Naive thymus-derived CD4-positive, alpha-beta T cell (primary cell): ENCODE measurements at regions not wholly inside any gene's neighbourhood (a gene's known extent, or its start where the extent isn't known, plus 50 kb on each side); places are given as distances from the start of the nearest gene placed in this dataset.
"Not testable (repeated sequence)": the region's sequence is repeated elsewhere in the genome, so short reads cannot be mapped to it uniquely, and the experiment has no call there.

Source experiments
- ATAC-seq: fragments of 150-1000 bp; cut with Tn5 transposase; 2 replicates; pipeline ENCODE4 v1.10.0; 2021; ENCODE audit warnings: mild to moderate bottlenecking, moderate library complexity
- CTCF ChIA-PET: fragments of 350-600 bp; sonication (Branson Sonifier 250); formaldehyde crosslinking; loops from one replicate; lab custom pipeline; 2021; ENCODE audit warnings: antibody characterized with exemption; lab: Charles Lee
- POLR2A ChIA-PET: fragments of 350-600 bp; sonication (Branson Sonifier 250); formaldehyde crosslinking; loops from one replicate; lab custom pipeline; 2021; ENCODE audit warnings: antibody characterized with exemption, inconsistent platforms; lab: Charles Lee
- DNase-seq, 9 donors: peaks; one replicate each; pipeline versions ENCODE4 v3.0.0 to v3.0.0-alpha.2; 2020 to 2022; ENCODE audit warnings: mixed read lengths in 1 of 9
- H3K27ac ChIP-seq: one replicate; pipeline ENCODE4 v1.7.0; 2013; ENCODE audit warnings: mild to moderate bottlenecking, low read depth, low read length, moderate library complexity
- H3K27me3 ChIP-seq, 2 donors: one replicate each; pipeline ENCODE4 v1.7.0; 2013; ENCODE audit warnings: low read length in 2 of 2, mild to moderate bottlenecking in 2 of 2, moderate library complexity in 2 of 2; ENCODE audit not compliant: control insufficient read depth in 2 of 2, insufficient read depth in 2 of 2
- H3K36me3 ChIP-seq, 3 experiments: 1 replicate in 2 of 3; 2 replicates in 1 of 3; pipeline ENCODE4 v1.7.0; 2013; ENCODE audit warnings: low read length in 3 of 3, mild to moderate bottlenecking in 3 of 3, moderate library complexity in 1 of 3; ENCODE audit not compliant: insufficient read depth in 3 of 3, control insufficient read depth in 2 of 3
- H3K4me1 ChIP-seq, 2 donors: one replicate each; pipeline ENCODE4 v1.7.0; 2013; ENCODE audit warnings: low read length in 2 of 2, mild to moderate bottlenecking in 2 of 2, moderate library complexity in 1 of 2; ENCODE audit not compliant: control insufficient read depth in 2 of 2, insufficient read depth in 2 of 2
- H3K4me3 ChIP-seq: 2 replicates; pipeline ENCODE4 v1.7.0; 2013; ENCODE audit warnings: mild to moderate bottlenecking, low read length
- H3K9me3 ChIP-seq, 3 experiments: 1 replicate in 2 of 3; 2 replicates in 1 of 3; pipeline ENCODE4 v1.7.0; 2013; ENCODE audit warnings: low read length in 3 of 3; ENCODE audit not compliant: control insufficient read depth in 2 of 3
- H3K27ac Mint-ChIP-seq, 9 donors: one replicate each; pipeline ENCODE4 v1.8.0; 2020 to 2022; ENCODE audit warnings: mixed read lengths in 9 of 9, mild to moderate bottlenecking in 8 of 9, moderate library complexity in 5 of 9, inconsistent platforms in 2 of 9
- H3K27me3 Mint-ChIP-seq, 5 donors: one replicate each; pipeline ENCODE4 v1.8.0; 2021 to 2022; ENCODE audit warnings: mixed read lengths in 5 of 5, mild to moderate bottlenecking in 1 of 5
- H3K36me3 Mint-ChIP-seq, 5 donors: one replicate each; pipeline ENCODE4 v1.8.0; 2020 to 2022; ENCODE audit warnings: mixed read lengths in 5 of 5, mild to moderate bottlenecking in 3 of 5, inconsistent platforms in 1 of 5
- H3K4me1 Mint-ChIP-seq, 7 donors: one replicate each; pipeline ENCODE4 v1.8.0; 2020 to 2022; ENCODE audit warnings: mixed read lengths in 7 of 7, mild to moderate bottlenecking in 3 of 7, inconsistent platforms in 1 of 7
- H3K4me3 Mint-ChIP-seq, 10 donors: one replicate each; pipeline ENCODE4 v1.8.0; 2020 to 2022; ENCODE audit warnings: mild to moderate bottlenecking in 10 of 10, mixed read lengths in 10 of 10, moderate library complexity in 6 of 10, inconsistent platforms in 2 of 10
- H3K9me3 Mint-ChIP-seq, 11 donors: one replicate each; pipeline ENCODE4 v1.8.0; 2020 to 2022; ENCODE audit warnings: mixed read lengths in 11 of 11, mild to moderate bottlenecking in 4 of 11, inconsistent platforms in 1 of 11, moderate library complexity in 1 of 11
- intact Hi-C, 2 donors: fragments of 100-400 bp; cut with micrococcal nuclease; formaldehyde crosslinking; loops; one replicate each; pipeline ENCODE4 v1.15.1; 2023

DNA sequence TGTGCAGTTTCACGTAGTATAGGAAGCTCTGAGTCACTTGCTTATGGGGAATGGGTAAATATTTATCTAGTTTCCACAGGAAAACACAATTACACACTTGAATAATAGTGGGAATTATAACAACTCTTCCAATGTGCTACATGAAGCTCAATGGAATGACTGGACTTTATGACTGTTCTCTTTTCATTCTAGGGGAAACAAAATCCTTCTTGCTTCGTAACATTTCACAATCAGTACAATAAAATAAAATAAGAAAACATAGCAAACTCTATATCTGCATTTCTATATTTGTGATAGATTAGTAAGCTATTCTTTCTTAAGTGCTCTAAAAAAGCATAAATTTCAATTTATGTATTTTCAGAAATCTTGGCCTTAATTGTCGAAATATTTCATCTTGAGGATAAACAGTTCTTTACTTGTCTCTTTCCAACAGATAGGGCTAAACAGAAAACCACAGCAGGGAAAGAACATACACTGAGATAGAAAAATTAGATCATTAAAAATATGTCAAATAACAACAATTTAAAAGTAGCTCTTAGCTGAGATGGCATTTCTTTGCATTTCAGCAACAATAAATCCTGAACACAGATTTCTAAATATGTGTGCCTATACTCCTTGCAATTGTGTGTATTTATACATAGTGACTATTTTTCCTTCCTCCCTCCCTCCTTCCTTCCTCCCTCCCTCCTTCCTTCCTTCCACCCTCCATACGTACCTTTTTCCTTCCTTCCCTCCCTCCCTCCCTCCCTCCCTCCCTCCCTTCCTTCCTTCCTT is 395.5 kb upstream of the KCNMB2 start:
- no peak for DNase-seq
- Histone ChIP-seq H3K27ac (no peak overlapping the region), H3K4me3 (no peak overlapping the region), H3K27me3 (no peaks in the 10 kb centered on the region), H3K4me1 (no peaks in the 10 kb centered on the region), H3K9me3 (no peaks in the 10 kb centered on the region), H3K36me3 (no peaks in the 10 kb centered on the region)
- no peak for ATAC-seq
- Mint-ChIP-seq H3K9me3 (peaks cover 0 to 10% (median 1%) of the 10 kb centered on the region in 11 donors), H3K4me1 (peaks cover 0 to 3% (median 0%) of the 10 kb centered on the region in 7 donors), H3K27ac (no peak overlapping the region), H3K27me3 (no peaks in the 10 kb centered on the region), H3K4me3 (no peak overlapping the region), H3K36me3 (peaks cover 0 to 1% (median 0%) of the 10 kb centered on the region in 5 donors)
- ChIA-PET POLR2A (interaction anchor here (0.6 kb wide), 1 partner anchor 1614 kb away, joined by 3 read pairs; no protein-coding TSS in a partner anchor), CTCF (no interaction called here)
- intact Hi-C loops, result no loop called here

DNA sequence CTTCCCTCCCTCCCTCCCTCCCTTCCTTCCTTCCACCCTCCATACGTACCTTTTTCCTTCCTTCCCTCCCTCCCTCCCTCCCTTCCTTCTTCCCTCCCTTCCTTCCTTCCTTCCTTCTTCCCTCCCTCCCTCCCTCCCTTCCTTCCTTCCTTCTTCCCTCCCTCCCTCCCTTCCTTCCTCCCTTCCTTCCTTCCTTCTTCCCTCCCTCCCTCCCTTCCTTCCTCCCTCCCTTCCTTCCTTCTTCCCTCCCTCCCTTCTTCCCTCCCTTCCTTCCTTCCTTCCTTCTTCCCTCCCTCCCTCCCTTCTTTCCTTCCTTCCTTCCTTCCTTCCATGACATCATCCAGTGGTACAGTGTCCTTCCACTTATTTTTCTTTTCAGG is 394.9 kb upstream of the KCNMB2 start:
- H3K4me3 Mint-ChIP-seq, H3K9me3 ChIP-seq, H3K4me1 Mint-ChIP-seq, H3K36me3 ChIP-seq, H3K27ac ChIP-seq, H3K27me3 Mint-ChIP-seq, ATAC-seq, CTCF ChIA-PET, H3K4me3 ChIP-seq, H3K9me3 Mint-ChIP-seq, H3K36me3 Mint-ChIP-seq, DNase-seq, POLR2A ChIA-PET, H3K4me1 ChIP-seq, H3K27me3 ChIP-seq, intact Hi-C loops: not testable (repeated sequence)
- H3K27ac Mint-ChIP-seq, result peak overlapping the region in 1 of 9 donors; percentile 9

DNA sequence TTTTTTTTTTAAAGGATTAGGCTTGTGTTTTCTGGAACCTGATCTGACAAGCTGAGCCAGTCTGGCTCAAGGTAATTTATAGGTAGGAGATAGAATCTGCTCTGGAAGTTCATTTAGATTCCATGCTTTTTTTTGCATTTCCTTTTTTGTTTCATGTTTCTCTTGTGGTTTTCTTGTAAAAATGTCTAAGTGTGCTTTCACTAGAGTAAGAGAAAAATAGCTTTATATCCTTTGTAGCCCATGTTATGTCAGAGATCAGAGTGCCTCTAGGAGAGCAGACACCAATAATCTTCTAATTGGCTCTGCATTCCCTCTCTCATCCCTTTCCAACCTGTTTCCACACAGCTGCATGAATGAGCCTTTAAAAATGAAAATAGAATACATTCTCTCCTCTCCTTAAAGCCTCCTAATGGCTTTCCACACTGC is 389.8 kb upstream of the KCNMB2 start:
- peaks cover 0 to 18% (median 3%) of the 10 kb centered on the region in 7 donors for H3K4me1 Mint-ChIP-seq
- H3K27ac Mint-ChIP-seq, result no peak overlapping the region
- CTCF ChIA-PET, result interaction anchor here (0.6 kb wide), 1 partner anchor 1216 kb away, joined by 3 read pairs; no protein-coding TSS in a partner anchor
- Histone ChIP-seq H3K27ac (no peak overlapping the region), H3K36me3 (no peaks in the 10 kb centered on the region), H3K9me3 (no peaks in the 10 kb centered on the region), H3K4me1 (no peaks in the 10 kb centered on the region), H3K4me3 (no peak overlapping the region), H3K27me3 (no peaks in the 10 kb centered on the region)
- H3K36me3 Mint-ChIP-seq, result peaks cover 0 to 1% (median 0%) of the 10 kb centered on the region in 5 donors
- H3K4me3 Mint-ChIP-seq, result no peak overlapping the region
- no peaks in the 10 kb centered on the region for H3K27me3 Mint-ChIP-seq
- POLR2A ChIA-PET, result interaction anchor here (0.7 kb wide), 1 partner anchor 20 kb away, joined by 3 read pairs; no protein-coding TSS in a partner anchor
- ATAC-seq, result no peak
- H3K9me3 Mint-ChIP-seq, result peaks cover 0 to 7% (median 1%) of the 10 kb centered on the region in 11 donors
- DNase-seq, result no peak
- intact Hi-C loops, result no loop called here

DNA sequence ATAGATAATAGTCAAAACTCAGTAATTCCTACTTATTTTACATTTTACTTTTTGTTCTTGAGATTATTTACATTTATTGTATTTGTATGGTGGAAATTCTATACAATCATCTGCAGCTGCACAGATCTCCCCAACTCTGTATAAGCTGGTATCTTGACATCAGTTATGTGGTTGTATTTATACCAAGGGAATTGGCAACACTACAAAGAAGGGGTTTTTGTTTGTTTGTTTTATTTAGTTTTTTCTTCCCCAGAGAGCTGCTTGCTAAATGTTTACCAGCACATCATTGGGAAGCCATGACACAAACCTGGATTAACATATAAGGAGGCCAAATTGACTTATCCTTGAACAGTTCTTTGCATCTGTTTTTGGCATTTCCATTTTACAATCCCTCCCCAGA is 389.2 kb upstream of the KCNMB2 start:
- ATAC-seq (no peak), DNase-seq (no peak)
- H3K4me1 Mint-ChIP-seq, result peaks cover 0 to 21% (median 2%) of the 10 kb centered on the region in 7 donors
- POLR2A ChIA-PET, result interaction anchor here (0.7 kb wide), 1 partner anchor 20 kb away, joined by 3 read pairs; no protein-coding TSS in a partner anchor
- CTCF ChIA-PET, result no interaction called here
- intact Hi-C loops, result no loop called here
- Histone ChIP-seq H3K9me3 (no peaks in the 10 kb centered on the region), H3K4me1 (no peaks in the 10 kb centered on the region), H3K27ac (no peak overlapping the region), H3K4me3 (no peak overlapping the region), H3K36me3 (no peaks in the 10 kb centered on the region), H3K27me3 (no peaks in the 10 kb centered on the region)
- H3K9me3 Mint-ChIP-seq, result peaks cover 0 to 2% (median 0%) of the 10 kb centered on the region in 11 donors
- no peaks in the 10 kb centered on the region for H3K36me3 Mint-ChIP-seq
- no peak overlapping the region for H3K27ac Mint-ChIP-seq
- H3K4me3 Mint-ChIP-seq, result no peak overlapping the region
- H3K27me3 Mint-ChIP-seq, result no peaks in the 10 kb centered on the region

DNA sequence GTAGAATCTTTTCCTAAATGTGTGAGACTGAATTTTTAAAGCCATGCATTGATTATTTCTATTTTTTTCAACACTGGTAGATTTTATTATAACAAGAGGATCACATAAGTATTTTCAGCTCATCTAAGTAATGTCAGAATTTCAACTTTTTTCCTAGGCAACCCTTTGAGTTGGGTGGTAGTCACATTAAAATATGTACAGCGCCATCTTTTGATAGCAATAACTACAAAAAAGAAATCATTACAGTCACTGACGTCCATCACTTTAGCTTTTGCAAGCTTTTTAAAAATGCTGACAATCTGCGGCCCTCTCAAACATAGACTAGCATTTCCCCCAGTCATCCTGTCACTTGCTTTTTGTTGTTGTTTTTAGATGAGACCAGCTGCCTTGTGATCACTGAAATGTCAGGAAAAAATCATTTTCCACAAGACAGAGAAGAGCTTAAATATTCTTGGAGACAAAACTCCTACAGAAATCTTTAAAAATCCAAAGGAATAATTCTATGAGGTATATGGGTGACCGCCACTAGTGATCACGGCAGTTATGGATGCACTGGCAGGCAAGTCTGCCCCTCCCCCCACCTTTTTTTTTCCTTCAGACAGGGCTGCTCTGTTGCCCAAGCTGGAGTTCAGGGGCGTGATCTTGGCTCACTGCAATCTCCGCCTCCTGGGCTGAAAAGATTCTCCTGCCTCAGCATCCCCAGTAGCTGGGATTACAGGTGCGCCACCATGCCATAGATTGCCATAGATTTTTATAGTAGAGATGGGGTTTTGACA is 384.0 kb upstream of the KCNMB2 start:
- H3K4me3 ChIP-seq, result no peak overlapping the region
- no peaks in the 10 kb centered on the region for H3K9me3 ChIP-seq
- Mint-ChIP-seq H3K27ac (peak overlapping the region in 1 of 9 donors; percentile 34), H3K27me3 (no peaks in the 10 kb centered on the region), H3K36me3 (no peaks in the 10 kb centered on the region), H3K9me3 (no peaks in the 10 kb centered on the region), H3K4me3 (no peak overlapping the region), H3K4me1 (peaks cover 0 to 11% (median 5%) of the 10 kb centered on the region in 7 donors)
- no peaks in the 10 kb centered on the region for H3K4me1 ChIP-seq
- CTCF ChIA-PET, result interaction anchor here (0.6 to 2.8 kb wide), 3 partner anchors 61 to 1101 kb away, joined by 3 to 10 read pairs (median 3); no protein-coding TSS in a partner anchor
- ATAC-seq (no peak), DNase-seq (peak in 2 of 9 donors; percentile 3 to 5)
- no peak overlapping the region for H3K27ac ChIP-seq
- no peaks in the 10 kb centered on the region for H3K27me3 ChIP-seq
- intact Hi-C loops, result loop anchor here in 1 of 2 donors (1.0 to 2.0 kb wide), 2 partner anchors 1101 to 1279 kb away; no protein-coding TSS in a partner anchor
- POLR2A ChIA-PET, result interaction anchor here (0.6 to 0.7 kb wide), 2 partner anchors 68 to 89 kb away, joined by 3 to 4 read pairs; no protein-coding TSS in a partner anchor
- H3K36me3 ChIP-seq, result no peaks in the 10 kb centered on the region

DNA sequence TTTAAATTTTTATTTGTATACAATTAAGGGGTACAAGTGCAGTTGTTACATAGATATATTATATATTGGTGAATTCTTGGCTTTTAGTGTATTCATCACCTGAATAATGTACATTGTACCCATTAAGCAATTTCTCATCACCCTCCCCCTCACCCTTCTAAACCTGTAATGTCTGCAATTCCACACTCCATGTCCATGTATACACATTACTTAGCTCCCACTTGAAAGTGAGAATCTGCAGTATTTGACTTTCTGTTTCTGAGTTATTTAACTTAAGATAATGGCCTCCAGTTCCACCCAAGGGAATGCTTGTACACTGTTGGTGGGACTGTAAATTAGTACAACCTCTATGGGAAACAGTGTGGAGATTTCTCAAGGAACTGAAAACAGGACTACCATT is 383.2 kb upstream of the KCNMB2 start:
- no peak overlapping the region for H3K4me3 Mint-ChIP-seq
- peaks cover 0 to 11% (median 4%) of the 10 kb centered on the region in 7 donors for H3K4me1 Mint-ChIP-seq
- no peak for ATAC-seq
- H3K27me3 Mint-ChIP-seq, result no peaks in the 10 kb centered on the region
- intact Hi-C loops, result loop anchor here in 1 of 2 donors (1.0 to 2.0 kb wide), 2 partner anchors 1102 to 1280 kb away; no protein-coding TSS in a partner anchor
- no peak overlapping the region for H3K27ac Mint-ChIP-seq
- Histone ChIP-seq H3K27ac (no peak overlapping the region), H3K4me3 (no peak overlapping the region), H3K36me3 (no peaks in the 10 kb centered on the region), H3K4me1 (no peaks in the 10 kb centered on the region), H3K27me3 (no peaks in the 10 kb centered on the region), H3K9me3 (no peaks in the 10 kb centered on the region)
- no peaks in the 10 kb centered on the region for H3K36me3 Mint-ChIP-seq
- DNase-seq, result no peak
- ChIA-PET POLR2A (no interaction called here), CTCF (interaction anchor here (2.8 kb wide), 1 partner anchor 1102 kb away, joined by 10 read pairs; no protein-coding TSS in a partner anchor)
- no peaks in the 10 kb centered on the region for H3K9me3 Mint-ChIP-seq
